ENCODE measurements at regions not wholly inside any gene's neighbourhood (a gene's known extent, or its start where the extent isn't known, plus 50 kb on each side); places are given as distances from the start of the nearest gene placed in this dataset.

DNA sequence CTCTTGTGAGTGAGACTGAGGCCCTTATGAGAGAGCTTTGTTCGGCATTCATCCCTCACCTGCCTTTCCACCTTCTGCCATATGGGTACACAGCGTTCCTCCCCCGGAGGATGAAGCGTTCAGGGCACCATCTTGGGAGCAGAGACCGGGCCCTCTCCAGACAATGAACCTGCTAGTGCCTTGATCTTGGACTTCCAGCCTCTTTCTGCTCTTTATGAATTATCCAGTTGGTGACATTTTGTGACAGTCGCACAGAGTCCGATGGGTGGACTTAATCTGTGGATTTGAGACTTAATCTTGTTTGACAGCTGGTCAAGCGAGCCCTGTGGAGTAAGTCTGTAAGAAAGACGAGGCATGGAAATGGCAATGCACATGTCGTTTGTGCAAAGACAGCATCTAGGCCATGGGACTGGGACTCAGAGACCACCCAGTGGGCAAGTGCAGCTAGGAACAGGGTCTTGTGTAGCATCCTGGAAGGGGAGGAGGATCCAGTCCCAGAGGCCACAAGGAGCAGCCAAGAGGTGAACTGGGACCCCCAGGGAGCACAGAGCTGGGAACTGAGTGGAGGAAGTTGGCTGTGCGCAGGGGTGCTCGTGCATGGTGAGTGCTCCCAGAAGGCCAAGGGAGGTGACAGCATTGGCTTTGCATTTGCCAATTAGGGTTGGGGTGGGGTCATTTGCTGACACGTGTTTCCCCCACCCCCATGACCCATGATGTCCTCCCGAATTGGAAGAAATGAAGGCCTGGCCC is 69.5 kb upstream of the HDAC4 start:
- DNase-seq (ENCODE audit: low spot score), result no peak

- DNase-seq (ENCODE audit: low spot score), result no peak
These were observed 68.5 kb upstream of the HDAC4 start for GRCh38 chr2:239469106-239469960.

GRCh38 chr2:239468491-239469105 is 67.8 kb upstream of the HDAC4 start:
- DNase-seq (ENCODE audit: low spot score), result no peak

DNA sequence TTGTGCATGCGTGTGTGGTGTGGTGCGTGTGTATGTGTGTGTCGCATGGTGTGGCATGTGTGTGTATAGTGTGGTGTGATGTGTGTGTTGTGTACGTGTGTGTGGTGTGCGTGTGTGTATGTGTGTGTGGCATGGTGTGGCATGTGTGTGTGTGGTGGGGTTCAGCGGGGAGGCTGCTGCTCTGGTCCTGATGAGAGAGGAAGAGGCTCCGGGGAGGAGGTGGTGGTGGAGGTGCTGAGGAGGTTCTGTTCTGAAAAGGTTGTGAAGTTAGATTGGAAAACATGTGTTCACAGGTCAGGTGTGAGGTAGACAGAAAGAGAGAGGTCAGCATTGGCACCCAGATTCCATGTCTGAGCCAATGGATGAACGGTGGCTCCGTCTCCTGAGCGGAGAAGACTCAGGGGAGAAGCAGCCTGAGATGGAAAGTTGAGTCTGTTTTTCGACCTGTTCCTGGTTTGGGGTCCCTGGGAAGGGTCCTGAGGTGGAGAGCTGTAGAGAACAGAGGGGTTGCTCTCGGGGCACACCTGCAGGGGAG is 67.2 kb upstream of the HDAC4 start:
- DNase-seq (ENCODE audit: low spot score), result no peak

DNA sequence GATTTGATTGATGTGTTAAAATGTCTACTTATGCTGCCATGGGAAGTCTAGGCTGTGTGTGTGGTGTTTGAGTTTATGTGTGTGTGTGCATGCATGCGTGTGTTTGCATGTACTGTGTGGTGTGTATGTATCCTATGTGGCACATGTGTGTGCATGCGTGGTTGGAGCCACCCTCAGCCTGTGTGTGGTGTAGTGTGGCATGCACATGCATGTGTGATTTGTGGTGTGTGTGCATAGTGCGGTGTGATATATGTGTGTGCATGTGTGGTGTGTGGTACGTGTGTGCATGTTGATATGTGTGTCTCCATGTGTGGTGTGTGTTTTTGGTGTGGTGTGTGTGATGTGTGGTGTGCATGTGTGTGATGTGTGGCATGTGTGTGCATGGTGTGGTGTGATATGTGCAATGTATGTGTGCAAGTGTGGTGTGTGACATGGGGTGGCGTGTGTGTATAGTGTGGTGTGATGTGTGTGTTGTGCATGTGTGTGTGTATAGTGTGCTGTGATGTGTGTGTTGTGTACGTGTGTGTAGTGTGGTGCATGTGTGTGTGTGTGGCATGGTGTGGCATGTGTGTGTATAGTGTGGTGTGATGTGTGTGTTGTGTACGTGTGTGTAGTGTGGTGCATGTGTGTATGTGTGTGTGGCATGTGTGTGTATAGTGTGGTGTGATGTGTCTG is 66.6 kb upstream of the HDAC4 start:
- DNase-seq (ENCODE audit: low spot score), result no peak

DNA sequence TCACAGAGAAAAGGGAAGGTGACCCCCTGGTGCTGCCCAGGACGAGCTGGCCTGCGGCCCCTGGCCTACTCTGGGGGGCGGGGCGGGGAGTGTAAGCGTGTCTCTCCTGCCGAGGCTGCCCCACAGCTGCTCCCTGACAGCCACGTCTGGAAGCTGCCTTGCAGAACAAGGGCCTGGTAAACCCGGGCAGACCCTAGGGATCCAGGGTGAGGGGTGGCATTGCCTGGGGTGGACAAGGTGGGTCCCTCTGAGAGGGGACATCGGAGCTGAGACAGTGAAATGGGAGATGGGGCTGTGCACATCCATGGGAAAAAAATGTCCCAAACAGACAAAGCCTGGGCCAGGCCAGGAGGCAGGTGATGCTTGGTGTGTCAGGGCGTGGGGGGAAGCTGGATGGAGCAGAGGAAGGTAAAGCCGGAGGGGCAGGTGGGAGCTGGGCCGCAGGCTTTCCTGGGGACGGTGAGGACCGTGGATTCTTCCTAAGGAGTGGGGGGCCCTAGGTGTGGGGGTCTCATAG is 66.0 kb upstream of the HDAC4 start:
- no peak for DNase-seq (ENCODE audit: low spot score)

- no peak for DNase-seq (ENCODE audit: low spot score)
These were observed 65.4 kb upstream of the HDAC4 start for GRCh38 chr2:239466061-239466754.

DNA sequence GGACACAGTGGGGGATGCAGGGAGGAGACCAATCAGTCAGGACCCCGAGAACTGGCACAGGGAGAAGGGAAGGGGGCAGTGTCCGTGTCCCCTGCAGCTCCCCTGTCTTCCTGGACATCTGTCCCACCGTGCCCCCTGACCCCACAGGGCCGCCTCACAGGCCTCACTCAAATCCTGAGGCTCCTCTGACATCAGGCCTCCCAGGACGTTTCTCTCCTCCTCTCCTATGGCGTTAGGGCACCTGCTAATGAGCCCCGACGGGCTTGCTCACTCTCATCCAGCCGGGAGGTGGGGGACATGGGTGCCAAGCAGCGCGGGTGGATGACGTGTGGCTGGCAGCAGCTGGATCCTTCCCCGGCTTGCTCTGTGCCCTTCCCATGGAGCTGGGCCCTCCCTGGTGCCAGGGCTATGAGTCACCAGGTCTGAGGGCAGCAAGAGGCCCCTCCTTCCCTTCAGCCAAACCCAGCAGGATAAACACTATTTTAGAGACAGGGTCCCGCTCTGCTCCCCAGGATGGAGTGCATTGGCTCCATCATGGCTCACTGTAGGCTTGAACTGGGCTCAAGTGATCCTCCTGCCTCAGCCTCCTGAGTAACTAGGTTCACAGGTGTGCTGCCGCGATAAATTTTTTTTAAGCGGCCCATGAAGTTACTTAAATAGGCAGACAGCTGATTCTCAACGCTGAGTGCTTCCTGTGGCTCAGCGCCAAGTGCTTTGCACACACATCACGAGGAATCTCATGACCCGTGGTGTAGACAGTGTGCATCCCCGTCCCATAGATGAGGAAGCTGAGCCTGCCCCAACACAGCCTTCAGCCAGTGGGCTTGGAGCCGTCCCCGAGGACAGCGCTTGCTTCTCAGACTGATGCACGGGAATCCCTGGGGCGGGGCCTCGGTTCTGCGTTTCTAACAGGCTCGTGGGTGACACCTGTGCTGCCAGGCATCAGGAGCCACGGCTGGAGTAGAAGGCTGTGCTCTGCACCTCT is 64.5 kb upstream of the HDAC4 start:
- DNase-seq (ENCODE audit: low spot score), result peak; percentile 89

- no peak for DNase-seq (ENCODE audit: low spot score)
These were observed 63.6 kb upstream of the HDAC4 start for GRCh38 chr2:239464166-239465016.

GRCh38 chr2:239463541-239464165 is 62.8 kb upstream of the HDAC4 start:
- DNase-seq (ENCODE audit: low spot score), result no peak

DNA sequence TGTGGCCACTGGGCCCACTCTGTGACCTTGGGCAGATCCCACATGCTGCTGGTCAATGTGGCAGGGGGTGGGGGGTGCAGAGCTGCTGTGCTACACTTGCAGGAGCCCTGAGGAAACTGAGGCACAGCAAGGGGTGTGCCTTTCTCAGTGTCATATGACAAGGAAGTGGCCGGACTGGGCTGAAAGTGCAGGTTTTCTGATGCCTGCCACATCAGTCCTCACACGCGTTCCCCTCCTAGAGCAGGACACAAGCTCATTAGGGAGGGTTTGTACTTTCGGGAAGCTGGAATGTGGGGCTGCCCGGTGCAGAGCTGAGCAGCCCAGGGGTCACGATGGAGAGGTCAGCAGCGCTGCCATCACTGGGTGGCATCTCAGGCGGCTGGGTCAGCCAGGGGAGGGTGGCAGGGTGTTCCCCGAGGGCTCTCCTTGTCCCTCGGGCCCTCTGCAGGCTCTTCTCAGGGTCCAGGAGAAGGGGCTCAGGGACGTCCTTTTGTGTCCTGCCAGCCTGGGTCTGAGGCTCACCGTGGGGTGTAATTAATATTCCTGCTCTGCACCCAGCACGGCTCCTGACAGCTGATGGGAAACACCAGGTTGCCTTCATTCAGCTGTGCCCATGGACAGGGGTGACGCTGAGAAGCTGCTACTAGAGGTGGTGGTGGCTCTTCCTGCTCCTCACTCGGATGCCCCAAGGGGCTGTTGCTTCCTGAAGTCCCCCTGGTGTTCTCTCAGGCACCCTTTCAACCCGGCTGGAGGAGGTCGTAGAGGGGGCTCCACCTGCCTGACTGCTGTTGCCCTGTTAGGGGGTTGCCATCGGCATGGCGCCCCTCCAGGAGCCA is 62.1 kb upstream of the HDAC4 start:
- DNase-seq (ENCODE audit: low spot score), result no peak

- no peak for DNase-seq (ENCODE audit: low spot score)
These were observed 61.3 kb upstream of the HDAC4 start for GRCh38 chr2:239462191-239462515.

DNA sequence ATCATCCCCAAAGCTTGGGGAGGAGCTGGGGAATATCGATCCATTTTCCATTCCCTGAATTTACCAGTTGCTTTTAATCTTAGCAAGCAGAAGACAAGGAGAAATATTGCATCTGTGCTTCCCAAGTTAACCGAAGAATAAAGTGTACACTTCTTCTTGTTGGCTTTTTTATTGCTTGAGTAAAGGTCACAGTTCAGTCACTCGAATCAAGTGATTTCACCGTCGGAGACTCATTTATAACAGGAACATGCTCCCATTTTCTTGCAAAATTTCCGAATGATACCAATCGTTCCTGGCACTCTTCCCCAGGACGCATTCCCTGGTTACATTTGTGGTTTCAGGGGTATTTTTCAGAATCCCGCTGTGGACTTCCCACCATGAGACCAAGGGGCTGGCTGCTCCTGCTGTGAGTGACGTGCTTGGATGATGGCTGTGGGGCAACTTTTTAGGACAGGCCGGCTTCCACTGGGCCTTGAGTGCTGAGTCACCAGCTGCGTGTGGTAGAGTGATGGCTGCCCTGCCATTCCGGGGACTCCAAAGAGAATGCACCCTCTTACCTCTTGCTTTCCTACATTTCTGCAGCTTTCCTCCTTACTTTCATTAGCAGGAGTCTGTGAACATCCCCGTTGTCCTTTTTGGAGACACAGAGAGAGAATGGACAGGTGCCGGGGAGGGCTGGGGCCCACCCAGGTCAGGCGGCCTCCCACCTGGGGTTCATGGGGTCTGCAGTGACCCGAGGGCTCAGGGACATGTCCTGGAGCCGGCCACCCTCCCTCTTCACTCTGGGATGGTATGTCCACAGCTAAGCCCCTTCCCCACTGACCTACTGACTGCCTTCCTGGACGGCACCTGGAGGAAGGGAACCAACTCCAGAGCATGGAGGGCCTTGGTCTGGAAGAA is 60.7 kb upstream of the HDAC4 start:
- no peak for DNase-seq (ENCODE audit: low spot score)

DNA sequence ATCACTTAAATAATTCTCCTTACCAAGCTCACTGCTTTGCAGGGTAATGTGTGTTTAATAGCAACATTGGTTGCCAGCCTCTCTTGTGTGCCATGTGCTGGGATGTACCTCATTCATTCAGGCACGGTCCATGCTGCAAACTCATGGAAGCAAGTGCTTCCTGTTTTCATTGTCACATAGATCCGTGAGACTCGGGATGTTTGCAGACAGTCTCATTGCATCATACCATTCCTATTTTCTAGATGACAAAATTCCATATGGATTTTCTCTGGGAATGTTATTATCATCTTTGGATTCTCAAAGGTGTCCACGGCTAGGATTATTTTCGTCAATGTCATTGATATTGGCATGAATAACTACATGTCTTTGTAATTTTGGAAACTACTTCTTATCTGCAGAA is 60.0 kb upstream of the HDAC4 start:
- DNase-seq (ENCODE audit: low spot score), result no peak

DNA sequence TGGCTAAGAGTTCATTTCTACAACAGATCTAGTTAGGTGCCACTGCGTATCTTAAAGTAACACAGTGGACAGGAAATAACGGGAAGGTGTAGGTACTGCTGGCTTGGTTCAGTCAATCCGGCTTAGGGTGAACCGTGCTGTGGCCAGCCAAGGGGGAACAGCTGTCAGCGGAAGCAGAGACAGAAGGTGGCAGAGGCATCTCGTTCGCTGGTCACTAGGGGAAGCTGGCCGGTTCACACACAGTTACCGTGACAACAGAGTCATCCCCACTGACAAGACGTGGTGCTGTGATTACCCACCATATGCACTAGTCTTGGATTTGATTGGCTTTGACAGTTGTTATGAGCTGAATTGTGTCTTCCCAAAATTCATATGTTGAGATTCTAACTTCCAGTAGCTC is 58.8 kb upstream of the HDAC4 start:
- no peak for DNase-seq (ENCODE audit: low spot score)

- DNase-seq (ENCODE audit: low spot score), result no peak
These were observed 58.2 kb upstream of the HDAC4 start for GRCh38 chr2:239459056-239459455.
